GM23248 (cell line): ENCODE measurements at regions not wholly inside any gene's neighbourhood (a gene's known extent, or its start where the extent isn't known, plus 50 kb on each side); places are given as distances from the start of the nearest gene placed in this dataset.

Source experiments
- EZH2 ChIP-seq: fragments of 200-600 bp; sonication (generic); IDR thresholded peaks from 2 replicates; pipeline ENCODE4 v1.6.1; 2018; ENCODE audit warnings: antibody characterized with exemption, mild to moderate bottlenecking; ENCODE audit not compliant: insufficient read depth, poor library complexity, severe bottlenecking
- EZH2phosphoT487 ChIP-seq: fragments of 200-600 bp; sonication (generic); IDR thresholded peaks from 2 replicates; pipeline ENCODE4 v1.6.1; 2018; ENCODE audit warnings: antibody characterized with exemption, moderate library complexity, mild to moderate bottlenecking, low read depth; ENCODE audit not compliant: insufficient read depth

GRCh38 chr4:23268072-23268771 lies 575.5 kb downstream of the GBA3 start:
- TF ChIP-seq EZH2 = no peak
- TF ChIP-seq EZH2phosphoT487 = no peak
